ENCODE measurements at regions not wholly inside any gene's neighbourhood (a gene's known extent, or its start where the extent isn't known, plus 50 kb on each side); places are given as distances from the start of the nearest gene placed in this dataset.

DNA sequence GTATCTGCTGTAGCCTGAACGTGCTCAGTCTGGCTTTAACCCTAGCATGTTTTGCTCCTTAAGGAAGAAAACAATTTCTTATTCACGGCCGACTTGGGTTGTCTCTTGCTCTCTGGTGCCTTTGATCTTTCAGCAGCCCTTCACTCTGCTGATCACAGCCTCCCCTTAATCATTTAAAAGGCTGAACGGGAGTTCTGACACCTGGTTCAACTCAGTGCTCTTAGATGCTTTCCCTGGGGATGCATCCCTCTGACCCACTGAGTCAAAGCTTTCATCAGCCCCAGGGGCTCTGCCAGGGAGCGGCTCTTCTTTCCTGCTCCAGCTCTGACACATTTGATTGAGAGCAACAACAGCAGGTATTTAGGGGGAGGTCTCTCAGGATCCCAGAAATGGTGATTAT, 79.0 kb upstream of the FYN start:
- Histone ChIP-seq H3K27ac (ENCODE audit: low read length) (no peak overlapping the region), H3K9me2 (ENCODE audit: insufficient read depth, low read length) (no peaks in the 10 kb centered on the region), H2AFZ (ENCODE audit: low read depth, low read length) (no peak overlapping the region), H3K4me2 (ENCODE audit: low read length) (no peak overlapping the region), H3K4me3 (ENCODE audit: low read length) (no peak overlapping the region), H3K9me3 (ENCODE audit: low read length) (no peaks in the 10 kb centered on the region), H4K20me1 (ENCODE audit: insufficient read depth) (no peaks in the 10 kb centered on the region), H3K79me2 (replicated peaks; ENCODE audit: insufficient read depth, low read length) (no peaks in the 10 kb centered on the region), H3K36me3 (ENCODE audit: insufficient read depth, low read length) (no peaks in the 10 kb centered on the region), H3K9ac (ENCODE audit: low read length) (no peak overlapping the region), H3F3A (ENCODE audit: insufficient read depth, low read length, poor library complexity, severe bottlenecking) (no peaks in the 10 kb centered on the region), H3K27me3 (ENCODE audit: insufficient read depth, low read depth, low read length) (no peaks in the 10 kb centered on the region)
- TF ChIP-seq TAF1 (IDR thresholded peaks at IDR 0.05; ENCODE audit: low read depth) (no peak), MXI1 (conservative IDR thresholded peaks at IDR 0.05; ENCODE audit: poor library complexity, severe bottlenecking) (no peak), POLR2AphosphoS5 (IDR thresholded peaks at IDR 0.05) (no peak), EZH2 (IDR thresholded peaks at IDR 0.05; ENCODE audit: borderline replicate concordance, insufficient read depth, low read length, poor library complexity, severe bottlenecking) (no peak), CTCF (IDR thresholded peaks at IDR 0.05; ENCODE audit: poor library complexity, severe bottlenecking) (no peak), REST (IDR thresholded peaks at IDR 0.05; ENCODE audit: borderline replicate concordance) (no peak)

DNA sequence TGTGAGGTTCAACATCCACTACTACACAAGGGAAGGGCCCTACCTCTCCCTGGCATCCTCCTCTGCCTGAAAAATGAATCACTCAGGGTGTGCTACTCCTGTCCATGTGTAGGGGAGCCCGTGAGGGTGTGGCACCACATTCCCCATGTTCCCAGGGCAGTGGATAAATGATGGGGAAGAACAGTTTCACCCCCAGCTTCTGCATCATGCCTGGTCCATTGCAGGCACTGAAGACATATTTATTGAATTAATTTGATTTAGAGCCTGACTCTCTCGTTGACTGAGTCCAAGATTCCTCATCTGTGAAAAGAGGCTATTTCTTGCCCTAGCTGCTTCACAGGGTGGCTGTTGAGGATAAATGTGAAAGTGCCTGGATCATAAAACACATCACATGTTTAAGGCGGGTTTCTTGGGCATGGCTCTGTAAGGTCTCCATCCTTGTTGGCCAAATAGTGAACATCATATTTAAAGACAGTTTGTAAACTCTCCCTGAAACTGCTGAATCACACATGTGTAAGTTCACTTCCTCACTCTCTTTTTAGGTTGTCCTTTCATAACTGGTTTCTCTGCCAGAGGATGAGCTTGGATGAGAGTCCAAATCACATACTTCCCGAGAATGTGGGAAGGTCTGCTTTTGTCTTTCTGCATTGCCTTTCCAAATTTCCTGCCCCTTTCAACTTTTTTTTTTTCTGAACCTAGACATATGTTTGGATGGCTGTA, 79.7 kb upstream of the FYN start:
- no peaks in the 10 kb centered on the region for H3K27me3 ChIP-seq (ENCODE audit: insufficient read depth, low read depth, low read length)
- no peak overlapping the region for H2AFZ ChIP-seq (ENCODE audit: low read depth, low read length)
- no peak for TF ChIP-seq REST (IDR thresholded peaks at IDR 0.05; ENCODE audit: borderline replicate concordance)
- TF ChIP-seq CTCF (IDR thresholded peaks at IDR 0.05; ENCODE audit: poor library complexity, severe bottlenecking) = no peak
- no peak for TF ChIP-seq EZH2 (IDR thresholded peaks at IDR 0.05; ENCODE audit: borderline replicate concordance, insufficient read depth, low read length, poor library complexity, severe bottlenecking)
- no peak for TF ChIP-seq MXI1 (conservative IDR thresholded peaks at IDR 0.05; ENCODE audit: poor library complexity, severe bottlenecking)
- no peak for TF ChIP-seq TAF1 (IDR thresholded peaks at IDR 0.05; ENCODE audit: low read depth)
- no peak for TF ChIP-seq SMC3 (conservative IDR thresholded peaks at IDR 0.05; ENCODE audit: poor library complexity)
- no peak for TF ChIP-seq EP300 (conservative IDR thresholded peaks at IDR 0.05; ENCODE audit: poor library complexity, severe bottlenecking)
- no peak for TF ChIP-seq POLR2AphosphoS5 (IDR thresholded peaks at IDR 0.05)
- no peak for TF ChIP-seq RAD21 (conservative IDR thresholded peaks at IDR 0.05)
- H3K9me2 ChIP-seq (ENCODE audit: insufficient read depth, low read length) = no peaks in the 10 kb centered on the region
- no peaks in the 10 kb centered on the region for H3F3A ChIP-seq (ENCODE audit: insufficient read depth, low read length, poor library complexity, severe bottlenecking)
- no peaks in the 10 kb centered on the region for H3K36me3 ChIP-seq (ENCODE audit: insufficient read depth, low read length)
- H3K4me2 ChIP-seq (ENCODE audit: low read length) = no peak overlapping the region
- H3K27ac ChIP-seq (ENCODE audit: low read length) = no peak overlapping the region
- no peaks in the 10 kb centered on the region for H4K20me1 ChIP-seq (ENCODE audit: insufficient read depth)
- no peaks in the 10 kb centered on the region for H3K79me2 ChIP-seq (replicated peaks; ENCODE audit: insufficient read depth, low read length)
- H3K9ac ChIP-seq (ENCODE audit: low read length) = no peak overlapping the region
- no peak overlapping the region for H3K4me3 ChIP-seq (ENCODE audit: low read length)
- no peaks in the 10 kb centered on the region for H3K9me3 ChIP-seq (ENCODE audit: low read length)
